ENCODE measurements at regions not wholly inside any gene's neighbourhood (a gene's known extent, or its start where the extent isn't known, plus 50 kb on each side); places are given as distances from the start of the nearest gene placed in this dataset.

DNA sequence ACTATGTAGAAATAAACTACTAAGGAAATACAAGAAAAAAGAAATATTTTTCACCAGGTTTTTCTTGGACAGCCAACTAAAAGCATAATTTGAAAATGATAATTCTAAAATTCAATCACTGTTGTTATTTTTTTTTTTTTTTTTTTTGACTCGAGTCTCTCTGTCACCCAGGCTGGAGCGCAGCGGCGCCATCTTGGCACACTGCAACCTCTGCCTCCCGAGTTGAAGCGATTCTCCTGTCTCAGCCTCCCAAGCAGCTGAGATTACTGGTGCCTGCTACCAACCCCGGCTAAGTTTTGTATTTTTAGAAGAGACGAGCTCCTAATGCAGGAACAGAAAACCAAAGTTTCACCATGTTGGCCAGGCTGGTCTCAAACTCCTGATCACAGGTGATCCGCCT lies 122.3 kb upstream of the UGT8 start:
- no peak for DNase-seq
- Histone ChIP-seq H3K4ac (ENCODE audit: low read depth in 1 of 2, low read length in 2 of 2) (no peak overlapping the region), H3K9ac (ENCODE audit: low read length) (no peak overlapping the region)

DNA sequence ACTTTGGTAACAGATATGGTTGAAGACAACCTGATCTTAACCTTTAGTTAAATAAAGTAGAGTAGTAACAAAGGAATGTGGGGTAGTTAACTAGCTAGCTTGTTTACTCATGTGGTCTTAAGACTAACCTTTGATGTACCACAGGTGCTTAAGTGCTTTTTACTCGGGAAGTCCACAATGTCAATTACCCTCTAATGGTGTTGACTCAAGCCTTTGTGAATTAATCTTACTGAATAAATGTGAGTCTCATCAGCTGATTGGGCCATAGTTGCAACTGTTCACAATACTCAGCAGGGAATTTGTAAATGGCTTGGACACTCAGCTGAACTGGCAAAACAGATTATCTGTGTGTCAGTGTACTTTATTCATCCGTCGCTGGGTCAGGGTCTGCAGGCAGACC lies 119.0 kb upstream of the UGT8 start:
- no peak overlapping the region for H3K4ac ChIP-seq (ENCODE audit: low read depth in 1 of 2, low read length in 2 of 2)
- no peak overlapping the region for H2AFZ ChIP-seq (ENCODE audit: low read depth, low read length)
- no peak overlapping the region for H2AK5ac ChIP-seq (ENCODE audit: low read length, severe bottlenecking)
- no peak overlapping the region for H3K14ac ChIP-seq (ENCODE audit: low read length in 2 of 2)
- H3K9me3 ChIP-seq (ENCODE audit: control insufficient read depth, low read length), result no peaks in the 10 kb centered on the region
- no peak overlapping the region for H3K18ac ChIP-seq (ENCODE audit: low read depth in 1 of 2, low read length in 2 of 2)
- no peak overlapping the region for H2BK120ac ChIP-seq (ENCODE audit: low read depth, low read length)
- no peak overlapping the region for H3K27ac ChIP-seq (ENCODE audit: low read length, poor library complexity, severe bottlenecking)
- no peaks in the 10 kb centered on the region for H3K36me3 ChIP-seq (ENCODE audit: control insufficient read depth in 1 of 2, insufficient read depth in 2 of 2, low read depth in 1 of 2, low read length in 2 of 2)
- H4K91ac ChIP-seq (ENCODE audit: low read length), result no peak overlapping the region
- no peak for DNase-seq
- no peak overlapping the region for H3K4me2 ChIP-seq (ENCODE audit: low read length, poor library complexity, severe bottlenecking)
- H3K4me1 ChIP-seq (ENCODE audit: control insufficient read depth, insufficient read depth, low read depth, low read length), result no peaks in the 10 kb centered on the region
- no peak overlapping the region for H4K8ac ChIP-seq (ENCODE audit: low read length)
- WGBS, result 95% methylated on average over 3 of the region's 3 CpGs
- H2BK5ac ChIP-seq (ENCODE audit: low read depth, low read length, poor library complexity, severe bottlenecking), result no peak overlapping the region
- H2BK15ac ChIP-seq (ENCODE audit: low read depth, poor library complexity, severe bottlenecking), result no peak overlapping the region
- no peak overlapping the region for H3K9ac ChIP-seq (ENCODE audit: low read length)
- H3K27me3 ChIP-seq (ENCODE audit: control insufficient read depth in 1 of 2, insufficient read depth in 1 of 2, low read length in 2 of 2), result no peaks in the 10 kb centered on the region
- H3K23ac ChIP-seq (ENCODE audit: low read length in 2 of 2), result no peak overlapping the region
- no peaks in the 10 kb centered on the region for H3K79me1 ChIP-seq (replicated peaks; ENCODE audit: low read length, poor library complexity, severe bottlenecking)
- H2BK12ac ChIP-seq (ENCODE audit: low read length in 2 of 2), result no peak overlapping the region
- H3K4me3 ChIP-seq (ENCODE audit: insufficient read depth in 1 of 2, low read depth in 1 of 2, low read length in 2 of 2), result no peak overlapping the region

More for the DNA sequence above, 122.3 kb upstream of the UGT8 start:
- H3K23ac ChIP-seq (ENCODE audit: low read length in 2 of 2), result no peak overlapping the region
- WGBS, result 91% methylated on average over 9 of the region's 9 CpGs
- no peak overlapping the region for H2BK15ac ChIP-seq (ENCODE audit: low read depth, poor library complexity, severe bottlenecking)
- no peaks in the 10 kb centered on the region for H3K36me3 ChIP-seq (ENCODE audit: control insufficient read depth in 1 of 2, insufficient read depth in 2 of 2, low read depth in 1 of 2, low read length in 2 of 2)
- no peak overlapping the region for H2BK5ac ChIP-seq (ENCODE audit: low read depth, low read length, poor library complexity, severe bottlenecking)
- no peak overlapping the region for H4K91ac ChIP-seq (ENCODE audit: low read length)
- H2AK5ac ChIP-seq (ENCODE audit: low read length, severe bottlenecking), result no peak overlapping the region
- no peak overlapping the region for H2BK120ac ChIP-seq (ENCODE audit: low read depth, low read length)
- no peak overlapping the region for H3K18ac ChIP-seq (ENCODE audit: low read depth in 1 of 2, low read length in 2 of 2)
- H3K27me3 ChIP-seq (ENCODE audit: control insufficient read depth in 1 of 2, insufficient read depth in 1 of 2, low read length in 2 of 2), result no peaks in the 10 kb centered on the region
- no peak overlapping the region for H2BK12ac ChIP-seq (ENCODE audit: low read length in 2 of 2)
- H3K4me2 ChIP-seq (ENCODE audit: low read length, poor library complexity, severe bottlenecking), result no peak overlapping the region
- H3K14ac ChIP-seq (ENCODE audit: low read length in 2 of 2), result no peak overlapping the region
- H3K4me3 ChIP-seq (ENCODE audit: insufficient read depth in 1 of 2, low read depth in 1 of 2, low read length in 2 of 2), result no peak overlapping the region
- no peak overlapping the region for H4K8ac ChIP-seq (ENCODE audit: low read length)
- H2AFZ ChIP-seq (ENCODE audit: low read depth, low read length), result no peak overlapping the region
- no peaks in the 10 kb centered on the region for H3K9me3 ChIP-seq (ENCODE audit: control insufficient read depth, low read length)
- no peak overlapping the region for H3K27ac ChIP-seq (ENCODE audit: low read length, poor library complexity, severe bottlenecking)
- H3K79me1 ChIP-seq (replicated peaks; ENCODE audit: low read length, poor library complexity, severe bottlenecking), result no peaks in the 10 kb centered on the region
- no peaks in the 10 kb centered on the region for H3K4me1 ChIP-seq (ENCODE audit: control insufficient read depth, insufficient read depth, low read depth, low read length)

DNA sequence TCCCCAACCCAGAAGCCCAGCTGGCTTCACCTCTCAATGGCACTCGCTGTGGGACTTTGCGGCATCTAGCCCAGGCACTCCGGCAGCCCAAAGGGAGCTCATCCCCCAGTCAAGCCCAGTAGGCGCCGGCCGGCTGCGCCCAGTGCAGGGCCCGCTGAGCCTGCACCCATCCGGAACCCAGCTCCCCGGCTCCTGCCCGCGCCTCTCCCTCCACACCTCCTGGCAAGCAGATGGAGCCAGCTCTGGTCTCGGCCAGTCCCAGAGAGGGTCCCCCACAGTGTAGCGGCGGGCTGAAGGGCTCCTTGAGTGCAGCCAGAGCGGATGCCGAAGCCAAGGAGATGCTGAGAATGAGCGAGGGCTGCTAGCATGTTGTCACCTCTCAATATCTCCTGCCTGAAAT lies 116.8 kb upstream of the UGT8 start:
- WGBS, result 92% methylated on average over 18 of the region's 18 CpGs
- Histone ChIP-seq H3K36me3 (ENCODE audit: control insufficient read depth in 1 of 2, insufficient read depth in 2 of 2, low read depth in 1 of 2, low read length in 2 of 2) (no peaks in the 10 kb centered on the region), H3K14ac (ENCODE audit: low read length in 2 of 2) (no peak overlapping the region), H3K4ac (ENCODE audit: low read depth in 1 of 2, low read length in 2 of 2) (no peak overlapping the region), H3K9ac (ENCODE audit: low read length) (no peak overlapping the region), H3K27ac (ENCODE audit: low read length, poor library complexity, severe bottlenecking) (no peak overlapping the region), H3K4me1 (ENCODE audit: control insufficient read depth, insufficient read depth, low read depth, low read length) (no peaks in the 10 kb centered on the region), H2BK15ac (ENCODE audit: low read depth, poor library complexity, severe bottlenecking) (no peak overlapping the region), H2AFZ (ENCODE audit: low read depth, low read length) (no peak overlapping the region), H4K91ac (ENCODE audit: low read length) (no peak overlapping the region), H4K8ac (ENCODE audit: low read length) (no peak overlapping the region), H3K9me3 (ENCODE audit: control insufficient read depth, low read length) (no peaks in the 10 kb centered on the region), H3K18ac (ENCODE audit: low read depth in 1 of 2, low read length in 2 of 2) (no peak overlapping the region), H3K4me3 (ENCODE audit: insufficient read depth in 1 of 2, low read depth in 1 of 2, low read length in 2 of 2) (no peak overlapping the region), H2BK12ac (ENCODE audit: low read length in 2 of 2) (no peak overlapping the region), H3K79me1 (replicated peaks; ENCODE audit: low read length, poor library complexity, severe bottlenecking) (no peaks in the 10 kb centered on the region), H3K4me2 (ENCODE audit: low read length, poor library complexity, severe bottlenecking) (no peak overlapping the region), H2BK5ac (ENCODE audit: low read depth, low read length, poor library complexity, severe bottlenecking) (no peak overlapping the region), H3K27me3 (ENCODE audit: control insufficient read depth in 1 of 2, insufficient read depth in 1 of 2, low read length in 2 of 2) (no peaks in the 10 kb centered on the region), H3K23ac (ENCODE audit: low read length in 2 of 2) (no peak overlapping the region), H2BK120ac (ENCODE audit: low read depth, low read length) (no peak overlapping the region), H2AK5ac (ENCODE audit: low read length, severe bottlenecking) (no peak overlapping the region)
- DNase-seq, result no peak

DNA sequence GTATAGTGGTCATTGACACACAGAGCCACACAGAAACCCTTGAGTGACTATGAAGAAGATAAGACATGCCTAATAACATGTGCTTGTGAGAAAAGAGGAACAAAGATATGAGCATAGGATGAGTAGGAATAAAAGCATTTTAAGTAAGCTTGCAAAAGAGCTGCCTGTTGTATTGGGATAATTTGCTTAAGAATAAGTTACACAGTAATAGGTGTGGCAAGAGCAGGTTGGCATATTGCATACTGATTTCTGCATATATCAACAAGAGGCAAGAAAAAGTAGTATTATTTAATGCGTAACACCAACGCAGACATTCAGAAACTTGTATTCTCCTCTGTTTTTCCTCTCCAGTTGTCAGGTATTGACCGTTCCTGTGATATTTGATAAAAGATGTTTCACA lies 111.5 kb upstream of the UGT8 start:
- Histone ChIP-seq H4K91ac (ENCODE audit: low read length) (no peak overlapping the region), H2AK5ac (ENCODE audit: low read length, severe bottlenecking) (no peak overlapping the region), H2BK15ac (ENCODE audit: low read depth, poor library complexity, severe bottlenecking) (no peak overlapping the region), H3K4ac (ENCODE audit: low read depth in 1 of 2, low read length in 2 of 2) (no peak overlapping the region), H3K79me1 (replicated peaks; ENCODE audit: low read length, poor library complexity, severe bottlenecking) (no peaks in the 10 kb centered on the region), H3K9ac (ENCODE audit: low read length) (no peak overlapping the region), H3K4me1 (ENCODE audit: control insufficient read depth, insufficient read depth, low read depth, low read length) (no peaks in the 10 kb centered on the region), H2BK12ac (ENCODE audit: low read length in 2 of 2) (no peak overlapping the region), H3K27me3 (ENCODE audit: control insufficient read depth in 1 of 2, insufficient read depth in 1 of 2, low read length in 2 of 2) (no peaks in the 10 kb centered on the region), H3K18ac (ENCODE audit: low read depth in 1 of 2, low read length in 2 of 2) (no peak overlapping the region), H3K23ac (ENCODE audit: low read length in 2 of 2) (no peak overlapping the region), H4K8ac (ENCODE audit: low read length) (no peak overlapping the region), H2BK5ac (ENCODE audit: low read depth, low read length, poor library complexity, severe bottlenecking) (no peak overlapping the region), H3K9me3 (ENCODE audit: control insufficient read depth, low read length) (no peaks in the 10 kb centered on the region), H2AFZ (ENCODE audit: low read depth, low read length) (no peak overlapping the region), H3K4me3 (ENCODE audit: insufficient read depth in 1 of 2, low read depth in 1 of 2, low read length in 2 of 2) (no peak overlapping the region), H3K14ac (ENCODE audit: low read length in 2 of 2) (no peak overlapping the region), H3K4me2 (ENCODE audit: low read length, poor library complexity, severe bottlenecking) (no peak overlapping the region), H2BK120ac (ENCODE audit: low read depth, low read length) (no peak overlapping the region), H3K36me3 (ENCODE audit: control insufficient read depth in 1 of 2, insufficient read depth in 2 of 2, low read depth in 1 of 2, low read length in 2 of 2) (no peaks in the 10 kb centered on the region), H3K27ac (ENCODE audit: low read length, poor library complexity, severe bottlenecking) (no peak overlapping the region)
- WGBS, result no CpG with 5 or more reads among the region's 3 CpGs
- DNase-seq, result no peak

Data from mesenchymal stem cell (in vitro differentiated cells and primary cell).